ENCODE measurements at regions not wholly inside any gene's neighbourhood (a gene's known extent, or its start where the extent isn't known, plus 50 kb on each side); places are given as distances from the start of the nearest gene placed in this dataset.

DNA sequence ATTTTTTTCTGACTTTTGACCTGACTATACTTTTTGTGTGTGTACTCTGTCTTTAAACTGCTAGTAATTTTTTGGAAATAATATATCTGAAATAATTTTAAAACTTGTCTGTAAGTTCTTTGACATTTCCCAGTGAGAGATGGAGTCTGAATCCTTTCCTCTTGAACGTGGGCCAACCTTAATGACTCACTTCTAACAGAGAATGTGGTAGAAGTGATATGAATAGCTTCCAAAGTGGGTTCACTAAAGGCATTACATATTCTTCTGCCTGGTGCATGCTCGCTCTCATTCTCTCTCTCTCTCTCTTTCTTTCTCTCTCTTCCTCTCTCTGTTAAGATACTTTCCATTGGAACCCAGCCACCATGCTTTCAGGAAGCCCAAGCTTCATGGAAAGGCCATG is 108.7 kb upstream of the FERMT1 start:
- Histone ChIP-seq H4K8ac (replicated peaks; ENCODE audit: insufficient read length, low read depth, low read length) (no peak overlapping the region), H2BK15ac (ENCODE audit: low read depth, low read length) (no peak overlapping the region), H2BK20ac (ENCODE audit: low read depth, low read length, poor library complexity, severe bottlenecking) (no peak overlapping the region), H3K18ac (ENCODE audit: insufficient read length, low read depth, low read length) (no peak overlapping the region), H3K23me2 (ENCODE audit: insufficient read length, low read depth, low read length, poor library complexity, severe bottlenecking) (no peaks in the 10 kb centered on the region), H3K56ac (ENCODE audit: insufficient read length, low read depth, low read length) (no peak overlapping the region), H3K23ac (ENCODE audit: insufficient read length, low read depth, low read length) (no peak overlapping the region), H3K79me2 (ENCODE audit: insufficient read depth, low read length) (no peaks in the 10 kb centered on the region), H2AK5ac (ENCODE audit: insufficient read length, low read length) (no peak overlapping the region), H3K9me3 (ENCODE audit: control insufficient read depth, low read depth, low read length) (no peaks in the 10 kb centered on the region), H4K5ac (ENCODE audit: insufficient read length, low read depth, low read length) (no peak overlapping the region), H2BK120ac (ENCODE audit: low read depth, low read length, poor library complexity, severe bottlenecking) (no peak overlapping the region), H4K20me1 (ENCODE audit: control insufficient read depth, insufficient read depth, insufficient read length) (no peaks in the 10 kb centered on the region), H2AFZ (ENCODE audit: low read length) (no peak overlapping the region), H2BK12ac (ENCODE audit: insufficient read length, low read depth, low read length) (no peak overlapping the region), H3K9ac (ENCODE audit: extremely low read depth, insufficient read length, low read length) (no peak overlapping the region), H2BK5ac (ENCODE audit: insufficient read length, low read length) (no peak overlapping the region), H3T11ph (ENCODE audit: low read length) (no peak overlapping the region), H3K4me2 (ENCODE audit: insufficient read depth, insufficient read length, low read length) (no peak overlapping the region), H3K4me1 (ENCODE audit: insufficient read depth, low read length) (no peaks in the 10 kb centered on the region), H3K4ac (ENCODE audit: low read depth, low read length) (no peak overlapping the region), H3K79me1 (ENCODE audit: insufficient read depth, low read depth, low read length, poor library complexity, severe bottlenecking) (no peaks in the 10 kb centered on the region), H3K27me3 (ENCODE audit: insufficient read depth, low read length) (no peaks in the 10 kb centered on the region), H3K14ac (ENCODE audit: insufficient read depth, low read length) (no peak overlapping the region), H3K27ac (ENCODE audit: insufficient read length, low read depth, low read length) (no peak overlapping the region), H4K91ac (ENCODE audit: insufficient read length, low read depth, low read length) (no peak overlapping the region)
- no peak for DNase-seq
- Mint-ChIP-seq H3K9me3 (no peaks in the 10 kb centered on the region), H3K36me3 (ENCODE audit: insufficient read depth in 1 of 3, low read depth in 3 of 3) (no peaks in the 10 kb centered on the region), H3K4me3 (no peak overlapping the region), H3K4me1 (no peaks in the 10 kb centered on the region), H3K27me3 (ENCODE audit: low read depth) (peaks cover 1% of the 10 kb centered on the region; the same call in 1 of the 2 replicates), H3K27ac (peak overlapping the region in 1 of 3 experiments; percentile 32; a peak in 1 of 7 replicates)
- WGBS (ENCODE audit: extremely low coverage, insufficient read length, low lambda C conversion rate) = no CpG with 5 or more reads among the region's 2 CpGs
- TF ChIP-seq, protein P1, sequence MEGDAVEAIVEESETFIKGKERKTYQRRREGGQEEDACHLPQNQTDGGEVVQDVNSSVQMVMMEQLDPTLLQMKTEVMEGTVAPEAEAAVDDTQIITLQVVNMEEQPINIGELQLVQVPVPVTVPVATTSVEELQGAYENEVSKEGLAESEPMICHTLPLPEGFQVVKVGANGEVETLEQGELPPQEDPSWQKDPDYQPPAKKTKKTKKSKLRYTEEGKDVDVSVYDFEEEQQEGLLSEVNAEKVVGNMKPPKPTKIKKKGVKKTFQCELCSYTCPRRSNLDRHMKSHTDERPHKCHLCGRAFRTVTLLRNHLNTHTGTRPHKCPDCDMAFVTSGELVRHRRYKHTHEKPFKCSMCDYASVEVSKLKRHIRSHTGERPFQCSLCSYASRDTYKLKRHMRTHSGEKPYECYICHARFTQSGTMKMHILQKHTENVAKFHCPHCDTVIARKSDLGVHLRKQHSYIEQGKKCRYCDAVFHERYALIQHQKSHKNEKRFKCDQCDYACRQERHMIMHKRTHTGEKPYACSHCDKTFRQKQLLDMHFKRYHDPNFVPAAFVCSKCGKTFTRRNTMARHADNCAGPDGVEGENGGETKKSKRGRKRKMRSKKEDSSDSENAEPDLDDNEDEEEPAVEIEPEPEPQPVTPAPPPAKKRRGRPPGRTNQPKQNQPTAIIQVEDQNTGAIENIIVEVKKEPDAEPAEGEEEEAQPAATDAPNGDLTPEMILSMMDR (conservative IDR thresholded peaks at IDR 0.05) = no peak

All from H9 (cell line).